ENCODE measurements at regions not wholly inside any gene's neighbourhood (a gene's known extent, or its start where the extent isn't known, plus 50 kb on each side); places are given as distances from the start of the nearest gene placed in this dataset.

- Mint-ChIP-seq H3K4me1 (ENCODE audit: low read depth) (no peaks in the 10 kb centered on the region), H3K9me3 (peaks cover 13% of the 10 kb centered on the region), H3K36me3 (ENCODE audit: low read depth) (no peaks in the 10 kb centered on the region), H3K4me3 (no peak overlapping the region), H3K27ac (no peak overlapping the region), H3K27me3 (no peaks in the 10 kb centered on the region)
- intact Hi-C loops (cut with micrococcal nuclease): no loop called here
Observed at GRCh38 chr2:52704251-52704650, 1063.4 kb upstream of the CHAC2 start.

GRCh38 chr2:52703004-52703403 is 1064.6 kb upstream of the CHAC2 start:
- intact Hi-C loops (cut with micrococcal nuclease): no loop called here
- Mint-ChIP-seq H3K4me1 (ENCODE audit: low read depth) (no peaks in the 10 kb centered on the region), H3K4me3 (no peak overlapping the region)

GRCh38 chr2:52698408-52698807 is 1069.2 kb upstream of the CHAC2 start:
- intact Hi-C loops (cut with micrococcal nuclease): no loop called here
- Mint-ChIP-seq H3K36me3 (ENCODE audit: low read depth) (no peaks in the 10 kb centered on the region), H3K4me3 (no peak overlapping the region), H3K27me3 (no peaks in the 10 kb centered on the region), H3K27ac (no peak overlapping the region), H3K9me3 (no peaks in the 10 kb centered on the region), H3K4me1 (ENCODE audit: low read depth) (no peaks in the 10 kb centered on the region)

More at GRCh38 chr2:52703004-52703403, 1064.6 kb upstream of the CHAC2 start:
- H3K27me3 Mint-ChIP-seq: no peaks in the 10 kb centered on the region
- no peaks in the 10 kb centered on the region for H3K36me3 Mint-ChIP-seq (ENCODE audit: low read depth)
- peaks cover 13% of the 10 kb centered on the region for H3K9me3 Mint-ChIP-seq
- H3K27ac Mint-ChIP-seq: no peak overlapping the region

GRCh38 chr2:52697690-52698089 is 1069.9 kb upstream of the CHAC2 start:
- Mint-ChIP-seq H3K27me3 (no peaks in the 10 kb centered on the region), H3K4me3 (no peak overlapping the region), H3K9me3 (no peaks in the 10 kb centered on the region), H3K4me1 (ENCODE audit: low read depth) (no peaks in the 10 kb centered on the region), H3K27ac (no peak overlapping the region), H3K36me3 (ENCODE audit: low read depth) (no peaks in the 10 kb centered on the region)
- intact Hi-C loops (cut with micrococcal nuclease): no loop called here

GRCh38 chr2:52695731-52696130 is 1071.9 kb upstream of the CHAC2 start:
- H3K27ac Mint-ChIP-seq: no peak overlapping the region
- H3K27me3 Mint-ChIP-seq: no peaks in the 10 kb centered on the region
- H3K36me3 Mint-ChIP-seq (ENCODE audit: low read depth): no peaks in the 10 kb centered on the region
- peaks cover 6% of the 10 kb centered on the region for H3K9me3 Mint-ChIP-seq
- no peaks in the 10 kb centered on the region for H3K4me1 Mint-ChIP-seq (ENCODE audit: low read depth)
- intact Hi-C loops (cut with micrococcal nuclease): no loop called here
- no peak overlapping the region for H3K4me3 Mint-ChIP-seq

GRCh38 chr2:52686935-52687334 is 1080.7 kb upstream of the CHAC2 start:
- intact Hi-C loops (cut with micrococcal nuclease): no loop called here
- H3K27me3 Mint-ChIP-seq: no peaks in the 10 kb centered on the region
- H3K4me1 Mint-ChIP-seq (ENCODE audit: low read depth): no peaks in the 10 kb centered on the region
- H3K9me3 Mint-ChIP-seq: peaks cover 51% of the 10 kb centered on the region
- H3K27ac Mint-ChIP-seq: no peak overlapping the region
- no peak overlapping the region for H3K4me3 Mint-ChIP-seq
- H3K36me3 Mint-ChIP-seq (ENCODE audit: low read depth): no peaks in the 10 kb centered on the region

- H3K4me3 Mint-ChIP-seq: no peak overlapping the region
- peaks cover 26% of the 10 kb centered on the region for H3K9me3 Mint-ChIP-seq
- no peaks in the 10 kb centered on the region for H3K36me3 Mint-ChIP-seq (ENCODE audit: low read depth)
- intact Hi-C loops (cut with micrococcal nuclease): no loop called here
- no peaks in the 10 kb centered on the region for H3K27me3 Mint-ChIP-seq
- H3K27ac Mint-ChIP-seq: no peak overlapping the region
- H3K4me1 Mint-ChIP-seq (ENCODE audit: low read depth): no peaks in the 10 kb centered on the region
Observed at GRCh38 chr2:52676056-52676455, 1091.5 kb upstream of the CHAC2 start.

GRCh38 chr2:52668724-52669123 is 1098.9 kb upstream of the CHAC2 start:
- intact Hi-C loops (cut with micrococcal nuclease): no loop called here
- no peaks in the 10 kb centered on the region for H3K27me3 Mint-ChIP-seq
- H3K36me3 Mint-ChIP-seq (ENCODE audit: low read depth): no peaks in the 10 kb centered on the region
- H3K27ac Mint-ChIP-seq: no peak overlapping the region
- H3K9me3 Mint-ChIP-seq: peaks cover 21% of the 10 kb centered on the region
- no peak overlapping the region for H3K4me3 Mint-ChIP-seq
- H3K4me1 Mint-ChIP-seq (ENCODE audit: low read depth): no peaks in the 10 kb centered on the region

GRCh38 chr2:52659546-52659945 is 1108.1 kb upstream of the CHAC2 start:
- no peaks in the 10 kb centered on the region for H3K4me1 Mint-ChIP-seq (ENCODE audit: low read depth)
- H3K27ac Mint-ChIP-seq: no peak overlapping the region
- intact Hi-C loops (cut with micrococcal nuclease): no loop called here
- peaks cover 20% of the 10 kb centered on the region for H3K9me3 Mint-ChIP-seq
- H3K36me3 Mint-ChIP-seq (ENCODE audit: low read depth): no peaks in the 10 kb centered on the region
- H3K27me3 Mint-ChIP-seq: no peaks in the 10 kb centered on the region
- H3K4me3 Mint-ChIP-seq: no peak overlapping the region

GRCh38 chr2:52658598-52658997 is 1109.0 kb upstream of the CHAC2 start:
- no peaks in the 10 kb centered on the region for H3K36me3 Mint-ChIP-seq (ENCODE audit: low read depth)

GRCh38 chr2:52639692-52640091 is 1127.9 kb upstream of the CHAC2 start:
- Mint-ChIP-seq H3K36me3 (ENCODE audit: low read depth) (no peaks in the 10 kb centered on the region), H3K9me3 (peaks cover 45% of the 10 kb centered on the region), H3K27me3 (no peaks in the 10 kb centered on the region), H3K27ac (no peak overlapping the region), H3K4me1 (ENCODE audit: low read depth) (no peaks in the 10 kb centered on the region), H3K4me3 (no peak overlapping the region)
- intact Hi-C loops (cut with micrococcal nuclease): no loop called here

More at GRCh38 chr2:52658598-52658997, 1109.0 kb upstream of the CHAC2 start:
- Mint-ChIP-seq H3K4me1 (ENCODE audit: low read depth) (no peaks in the 10 kb centered on the region), H3K9me3 (peaks cover 28% of the 10 kb centered on the region), H3K27me3 (no peaks in the 10 kb centered on the region), H3K27ac (no peak overlapping the region), H3K4me3 (no peak overlapping the region)
- intact Hi-C loops (cut with micrococcal nuclease): no loop called here

GRCh38 chr2:52632543-52632942 is 1135.1 kb upstream of the CHAC2 start:
- H3K27me3 Mint-ChIP-seq: no peaks in the 10 kb centered on the region
- intact Hi-C loops (cut with micrococcal nuclease): no loop called here

GRCh38 chr2:52629944-52630343 is 1137.7 kb upstream of the CHAC2 start:
- H3K36me3 Mint-ChIP-seq (ENCODE audit: low read depth): no peaks in the 10 kb centered on the region
- no peak overlapping the region for H3K4me3 Mint-ChIP-seq
- intact Hi-C loops (cut with micrococcal nuclease): no loop called here
- no peaks in the 10 kb centered on the region for H3K4me1 Mint-ChIP-seq (ENCODE audit: low read depth)
- no peaks in the 10 kb centered on the region for H3K27me3 Mint-ChIP-seq
- H3K9me3 Mint-ChIP-seq: peaks cover 28% of the 10 kb centered on the region
- H3K27ac Mint-ChIP-seq: no peak overlapping the region

More at GRCh38 chr2:52632543-52632942, 1135.1 kb upstream of the CHAC2 start:
- Mint-ChIP-seq H3K36me3 (ENCODE audit: low read depth) (no peaks in the 10 kb centered on the region), H3K27ac (no peak overlapping the region), H3K4me3 (no peak overlapping the region), H3K9me3 (peaks cover 46% of the 10 kb centered on the region), H3K4me1 (ENCODE audit: low read depth) (no peaks in the 10 kb centered on the region)

GRCh38 chr2:52629531-52629930 is 1138.1 kb upstream of the CHAC2 start:
- intact Hi-C loops (cut with micrococcal nuclease): no loop called here
- Mint-ChIP-seq H3K4me1 (ENCODE audit: low read depth) (no peaks in the 10 kb centered on the region), H3K4me3 (no peak overlapping the region), H3K27ac (no peak overlapping the region), H3K27me3 (no peaks in the 10 kb centered on the region), H3K36me3 (ENCODE audit: low read depth) (no peaks in the 10 kb centered on the region), H3K9me3 (peaks cover 28% of the 10 kb centered on the region)

GRCh38 chr2:52622266-52622665 is 1145.3 kb upstream of the CHAC2 start:
- Mint-ChIP-seq H3K27ac (no peak overlapping the region), H3K27me3 (no peaks in the 10 kb centered on the region), H3K4me1 (ENCODE audit: low read depth) (no peaks in the 10 kb centered on the region), H3K36me3 (ENCODE audit: low read depth) (no peaks in the 10 kb centered on the region), H3K9me3 (peaks cover 9% of the 10 kb centered on the region), H3K4me3 (no peak overlapping the region)
- intact Hi-C loops (cut with micrococcal nuclease): no loop called here
